ENCODE measurements at regions not wholly inside any gene's neighbourhood (a gene's known extent, or its start where the extent isn't known, plus 50 kb on each side); places are given as distances from the start of the nearest gene placed in this dataset.
A peak's percentile ranks its signal among the peaks of the same experiment; 100 is the strongest.

DNA sequence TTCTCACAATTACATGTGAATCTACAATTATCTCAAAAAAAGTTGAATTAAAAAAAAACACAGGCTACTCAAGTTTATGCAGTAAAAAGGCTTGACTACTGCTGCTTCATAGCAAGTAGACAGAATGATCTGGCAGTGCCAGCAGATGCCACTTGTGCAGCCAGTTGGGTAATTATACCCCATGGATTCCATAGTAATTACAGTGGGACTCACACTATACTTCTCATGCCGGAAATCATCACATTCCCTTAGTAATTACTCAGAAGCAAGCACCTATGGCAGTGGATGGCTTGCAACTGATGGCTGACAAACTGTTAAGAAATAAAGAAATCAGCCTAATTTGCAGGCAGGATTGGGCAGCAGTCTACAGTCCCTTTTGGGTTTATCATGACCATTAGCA lies 463.2 kb upstream of the KLF4 start:
- Mint-ChIP-seq H3K9me3 (peaks cover 7 to 10% (median 8%) of the 10 kb centered on the region in 7 donors), H3K4me1 (peaks cover 41% of the 10 kb centered on the region), H3K27ac (no peak overlapping the region), H3K36me3 (peaks cover 11 to 13% of the 10 kb centered on the region in 2 donors), H3K27me3 (ENCODE audit: low read depth in 3 of 3) (peaks cover 0 to 2% (median 0%) of the 10 kb centered on the region in 3 donors), H3K4me3 (no peak overlapping the region)
- intact Hi-C loops (cut with micrococcal nuclease) = loop anchor here in 1 of 2 donors (5.0 kb wide), 1 partner anchor 35 kb away; no protein-coding TSS in a partner anchor
- H2AFZ ChIP-seq (ENCODE audit: insufficient read depth, low read depth, low read length, poor library complexity, severe bottlenecking) = no peak overlapping the region
- TF ChIP-seq, protein P1, sequence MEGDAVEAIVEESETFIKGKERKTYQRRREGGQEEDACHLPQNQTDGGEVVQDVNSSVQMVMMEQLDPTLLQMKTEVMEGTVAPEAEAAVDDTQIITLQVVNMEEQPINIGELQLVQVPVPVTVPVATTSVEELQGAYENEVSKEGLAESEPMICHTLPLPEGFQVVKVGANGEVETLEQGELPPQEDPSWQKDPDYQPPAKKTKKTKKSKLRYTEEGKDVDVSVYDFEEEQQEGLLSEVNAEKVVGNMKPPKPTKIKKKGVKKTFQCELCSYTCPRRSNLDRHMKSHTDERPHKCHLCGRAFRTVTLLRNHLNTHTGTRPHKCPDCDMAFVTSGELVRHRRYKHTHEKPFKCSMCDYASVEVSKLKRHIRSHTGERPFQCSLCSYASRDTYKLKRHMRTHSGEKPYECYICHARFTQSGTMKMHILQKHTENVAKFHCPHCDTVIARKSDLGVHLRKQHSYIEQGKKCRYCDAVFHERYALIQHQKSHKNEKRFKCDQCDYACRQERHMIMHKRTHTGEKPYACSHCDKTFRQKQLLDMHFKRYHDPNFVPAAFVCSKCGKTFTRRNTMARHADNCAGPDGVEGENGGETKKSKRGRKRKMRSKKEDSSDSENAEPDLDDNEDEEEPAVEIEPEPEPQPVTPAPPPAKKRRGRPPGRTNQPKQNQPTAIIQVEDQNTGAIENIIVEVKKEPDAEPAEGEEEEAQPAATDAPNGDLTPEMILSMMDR (IDR thresholded peaks at IDR 0.05) = no peak
- no peak for DNase-seq
- no peaks in the 10 kb centered on the region for H3K27me3 ChIP-seq (ENCODE audit: control insufficient read depth in 2 of 2, insufficient read depth in 2 of 2, low read length in 2 of 2)
- no peak overlapping the region for H3K27ac ChIP-seq (ENCODE audit: low read depth in 1 of 2, low read length in 2 of 2)
- H3K4me3 ChIP-seq (replicated peaks in 1 of 3; ENCODE audit: low read depth in 2 of 3, low read length in 3 of 3) = no peak overlapping the region
- no peak overlapping the region for H3K9ac ChIP-seq (ENCODE audit: insufficient read depth, low read length, poor library complexity, severe bottlenecking)
- H3K36me3 ChIP-seq (replicated peaks in 1 of 2; ENCODE audit: control insufficient read depth in 1 of 2, insufficient read depth in 2 of 2, low read length in 2 of 2) = peaks cover 0 to 6% of the 10 kb centered on the region in 2 donors
- H3K4me2 ChIP-seq (replicated peaks; ENCODE audit: extremely low read depth, low read length, poor library complexity, severe bottlenecking) = no peak overlapping the region
- H4K20me1 ChIP-seq (ENCODE audit: insufficient read depth, low read length) = no peaks in the 10 kb centered on the region
- H3K79me2 ChIP-seq (ENCODE audit: insufficient read depth, low read length) = no peaks in the 10 kb centered on the region
- no CpG with 5 or more reads among the region's 1 CpG for WGBS (ENCODE audit: insufficient coverage)
- H3K9me3 ChIP-seq (replicated peaks in 1 of 2; ENCODE audit: control insufficient read depth in 1 of 2, insufficient read depth in 1 of 2, low read length in 2 of 2) = peaks cover 7 to 8% of the 10 kb centered on the region in 2 donors
- peaks cover 39 to 45% of the 10 kb centered on the region in 2 donors for H3K4me1 ChIP-seq (ENCODE audit: control insufficient read depth in 1 of 2, insufficient read depth in 2 of 2, low read length in 2 of 2)

DNA sequence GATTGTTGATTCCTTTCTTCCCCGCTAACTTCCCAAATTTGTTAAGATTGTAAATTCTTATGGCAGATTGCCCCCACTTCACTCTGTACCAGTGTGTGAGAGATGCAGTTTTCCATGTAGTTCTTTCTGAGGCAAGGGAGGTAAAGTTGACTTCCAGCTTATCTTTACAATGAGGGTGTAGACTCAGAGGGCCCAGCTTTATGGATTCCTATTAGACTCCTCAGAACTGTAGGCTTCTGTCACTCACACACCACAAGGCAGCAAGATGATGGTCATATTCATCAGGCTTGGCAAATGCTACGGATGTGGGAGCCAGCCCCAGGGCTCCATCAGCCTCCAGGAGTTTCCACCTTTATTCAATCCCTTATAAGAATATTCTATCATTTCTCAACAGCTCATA lies 461.9 kb upstream of the KLF4 start:
- Mint-ChIP-seq H3K36me3 (peaks cover 11 to 13% of the 10 kb centered on the region in 2 donors), H3K4me1 (peaks cover 52% of the 10 kb centered on the region), H3K4me3 (no peak overlapping the region), H3K27me3 (ENCODE audit: low read depth in 3 of 3) (peaks cover 0 to 2% (median 0%) of the 10 kb centered on the region in 3 donors), H3K27ac (peak overlapping the region in 1 of 7 donors; percentile 77), H3K9me3 (peaks cover 7 to 10% (median 8%) of the 10 kb centered on the region in 7 donors)
- DNase-seq = no peak
- Histone ChIP-seq H3K4me1 (ENCODE audit: control insufficient read depth in 1 of 2, insufficient read depth in 2 of 2, low read length in 2 of 2) (peaks cover 49 to 55% of the 10 kb centered on the region in 2 donors), H3K79me2 (ENCODE audit: insufficient read depth, low read length) (no peaks in the 10 kb centered on the region), H3K27ac (ENCODE audit: low read depth in 1 of 2, low read length in 2 of 2) (no peak overlapping the region), H3K36me3 (replicated peaks in 1 of 2; ENCODE audit: control insufficient read depth in 1 of 2, insufficient read depth in 2 of 2, low read length in 2 of 2) (peaks cover 0 to 6% of the 10 kb centered on the region in 2 donors), H4K20me1 (ENCODE audit: insufficient read depth, low read length) (no peaks in the 10 kb centered on the region), H3K4me2 (replicated peaks; ENCODE audit: extremely low read depth, low read length, poor library complexity, severe bottlenecking) (no peak overlapping the region), H3K9ac (ENCODE audit: insufficient read depth, low read length, poor library complexity, severe bottlenecking) (no peak overlapping the region), H3K9me3 (replicated peaks in 1 of 2; ENCODE audit: control insufficient read depth in 1 of 2, insufficient read depth in 1 of 2, low read length in 2 of 2) (peaks cover 7 to 8% of the 10 kb centered on the region in 2 donors), H3K4me3 (replicated peaks in 1 of 3; ENCODE audit: low read depth in 2 of 3, low read length in 3 of 3) (no peak overlapping the region), H3K27me3 (ENCODE audit: control insufficient read depth in 2 of 2, insufficient read depth in 2 of 2, low read length in 2 of 2) (no peaks in the 10 kb centered on the region), H2AFZ (ENCODE audit: insufficient read depth, low read depth, low read length, poor library complexity, severe bottlenecking) (no peak overlapping the region)
- TF ChIP-seq, protein P1 (IDR thresholded peaks at IDR 0.05) = no peak
- intact Hi-C loops (cut with micrococcal nuclease) = loop anchor here in 1 of 2 donors (5.0 kb wide), 1 partner anchor 36 kb away; no protein-coding TSS in a partner anchor
- no CpG with 5 or more reads among the region's 2 CpGs for WGBS (ENCODE audit: insufficient coverage)

All from CD14-positive monocyte (primary cell).